ENCODE measurements at regions not wholly inside any gene's neighbourhood (a gene's known extent, or its start where the extent isn't known, plus 50 kb on each side); places are given as distances from the start of the nearest gene placed in this dataset.
A peak's percentile ranks its signal among the peaks of the same experiment; 100 is the strongest.
"Not testable (repeated sequence)": the region's sequence is repeated elsewhere in the genome, so short reads cannot be mapped to it uniquely, and the experiment has no call there.

DNA sequence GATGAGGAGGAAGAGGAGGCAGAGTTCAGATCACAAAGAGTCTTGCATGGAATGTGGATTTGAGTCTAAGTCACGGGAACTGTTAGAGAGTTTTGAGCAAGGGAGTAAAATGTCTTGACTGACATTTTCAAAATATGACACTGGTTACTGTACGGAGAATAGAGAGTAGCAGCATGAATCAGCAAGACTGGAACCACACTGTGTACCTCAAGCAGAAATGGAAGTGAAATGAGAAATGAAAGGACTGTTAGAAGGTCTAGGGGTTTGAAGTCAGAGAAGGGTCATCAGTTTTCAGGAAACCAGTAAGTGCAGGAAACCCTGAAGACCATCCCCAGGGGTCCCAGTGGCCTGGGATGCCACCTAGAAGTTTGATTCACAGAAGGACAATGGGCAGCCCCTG, 236.3 kb downstream of the GALC start:
- H3K4me3 ChIP-seq (ENCODE audit: low read depth, low read length) = no peak overlapping the region
- no peak for TF ChIP-seq CTCF (IDR thresholded peaks at IDR 0.05; ENCODE audit: insufficient read depth, low read length)
- DNase-seq (ENCODE audit: low read depth) = no peak

- H3K4me3 ChIP-seq (ENCODE audit: low read depth, low read length) = no peak overlapping the region
- no peak for TF ChIP-seq CTCF (IDR thresholded peaks at IDR 0.05; ENCODE audit: insufficient read depth, low read length)
- DNase-seq (ENCODE audit: low read depth) = no peak
Observed at GRCh38 chr14:87754520-87755223, 238.3 kb downstream of the GALC start.

- no peak overlapping the region for H3K4me3 ChIP-seq (ENCODE audit: low read depth, low read length)
- no peak for TF ChIP-seq CTCF (IDR thresholded peaks at IDR 0.05; ENCODE audit: insufficient read depth, low read length)
- DNase-seq (ENCODE audit: low read depth) = no peak
Observed at GRCh38 chr14:87748558-87748957, 244.4 kb downstream of the GALC start.

DNA sequence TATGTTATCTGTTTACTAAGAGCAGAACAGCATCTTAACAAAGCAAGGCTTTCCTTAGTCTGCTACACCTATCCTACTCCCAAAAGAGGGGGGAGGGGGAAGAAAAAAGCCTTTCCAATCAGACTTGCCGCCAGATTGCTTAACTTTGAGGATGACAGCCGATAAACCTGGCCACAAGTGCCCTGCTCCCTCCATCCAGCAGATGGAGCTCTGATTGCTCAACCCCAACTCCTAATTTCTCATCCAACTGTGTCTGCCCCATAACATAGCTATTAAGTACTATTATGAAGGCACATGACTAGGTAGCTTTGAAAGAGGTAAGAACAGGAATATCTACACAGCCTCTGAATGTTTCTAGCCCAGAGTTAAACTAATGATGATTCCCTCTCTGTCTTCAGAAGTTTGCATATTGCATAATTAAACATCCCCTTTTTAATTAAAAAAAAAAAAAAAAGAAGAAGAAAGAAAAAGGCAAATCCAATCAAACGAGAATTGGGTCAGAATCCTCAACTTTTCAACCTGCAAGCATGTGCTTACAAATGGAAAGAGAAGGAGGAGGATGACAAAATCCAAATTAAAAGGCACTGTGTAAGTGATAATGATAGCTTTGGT, 247.4 kb downstream of the GALC start:
- DNase-seq (ENCODE audit: low read depth) = peak; percentile 57
- peak; percentile 76 for TF ChIP-seq CTCF (IDR thresholded peaks at IDR 0.05; ENCODE audit: insufficient read depth, low read length)
- no peak overlapping the region for H3K4me3 ChIP-seq (ENCODE audit: low read depth, low read length)

GRCh38 chr14:87734577-87735360, 258.2 kb downstream of the GALC start:
- H3K4me3 ChIP-seq (ENCODE audit: low read depth, low read length); DNase-seq (ENCODE audit: low read depth): not testable (repeated sequence)

GRCh38 chr14:87733115-87733514, 259.9 kb downstream of the GALC start:
- DNase-seq (ENCODE audit: low read depth); H3K4me3 ChIP-seq (ENCODE audit: low read depth, low read length): not testable (repeated sequence)

DNA sequence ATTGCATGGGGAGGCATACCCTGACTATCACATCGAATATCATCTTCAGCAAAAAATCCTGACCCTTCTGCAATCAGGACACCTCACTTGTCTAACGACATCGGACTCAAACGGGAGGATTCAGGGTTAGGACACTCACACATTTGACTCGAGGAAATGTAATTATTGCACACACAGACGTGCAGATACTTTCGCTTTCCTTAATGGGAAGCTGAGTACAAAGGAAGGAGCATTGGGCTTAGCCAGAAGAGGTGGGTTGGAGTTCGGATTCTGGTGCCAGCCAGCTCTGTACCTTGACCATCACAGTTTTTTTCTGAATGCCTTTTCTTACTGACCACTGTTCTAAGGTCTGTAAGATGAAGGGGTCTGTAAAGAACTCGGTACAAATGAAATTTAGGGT, 260.4 kb downstream of the GALC start:
- no peak overlapping the region for H3K4me3 ChIP-seq (ENCODE audit: low read depth, low read length)
- no peak for TF ChIP-seq CTCF (IDR thresholded peaks at IDR 0.05; ENCODE audit: insufficient read depth, low read length)
- no peak for DNase-seq (ENCODE audit: low read depth)
